GDM1 (cell line): ENCODE measurements at regions not wholly inside any gene's neighbourhood (a gene's known extent, or its start where the extent isn't known, plus 50 kb on each side); places are given as distances from the start of the nearest gene placed in this dataset.
"Not testable (repeated sequence)": the region's sequence is repeated elsewhere in the genome, so short reads cannot be mapped to it uniquely, and the experiment has no call there.

ENCODE experiments used
- DNase-seq: peaks from one replicate; lab custom pipeline; 2025; lab: John Stamatoyannopoulos, UW

DNA sequence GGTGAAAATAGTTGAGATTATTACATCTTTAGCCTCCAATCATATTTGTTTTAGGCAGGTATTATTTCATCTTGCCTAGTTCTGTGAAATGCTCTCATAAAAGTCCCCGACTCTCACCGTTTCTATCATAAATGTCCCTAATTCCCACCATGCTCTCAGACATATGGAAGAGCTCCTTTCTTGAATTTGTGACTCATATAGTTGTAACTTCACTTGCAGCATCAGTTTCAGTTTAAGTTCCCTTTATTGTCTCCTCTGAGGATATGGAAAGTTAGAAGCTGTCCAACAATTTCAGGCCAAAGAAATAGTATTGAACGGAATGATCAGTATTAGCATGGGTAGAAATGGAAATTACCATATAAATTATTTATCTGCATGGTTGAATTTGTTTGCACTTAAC, 187.5 kb upstream of the NR4A3 start:
- no peak for DNase-seq

DNA sequence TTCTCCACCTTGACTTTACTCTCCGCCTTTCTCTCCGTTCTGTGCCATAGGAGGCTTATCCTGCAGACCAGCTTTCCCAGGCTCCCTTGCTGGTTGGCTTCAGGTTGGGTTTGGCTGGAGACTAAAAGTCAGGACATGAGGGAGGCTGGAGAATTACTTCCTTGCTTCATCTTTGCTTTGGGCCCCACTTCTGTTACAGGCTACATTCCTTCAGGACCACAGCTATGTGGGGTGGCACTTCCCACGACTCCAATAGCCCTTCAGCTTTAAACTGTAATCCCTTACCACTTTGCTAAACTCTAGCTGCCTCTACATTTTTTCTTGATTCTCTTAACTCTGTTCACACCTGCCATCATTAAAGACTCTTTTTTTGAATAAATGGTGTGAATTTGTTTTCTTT, 186.7 kb upstream of the NR4A3 start:
- no peak for DNase-seq

DNA sequence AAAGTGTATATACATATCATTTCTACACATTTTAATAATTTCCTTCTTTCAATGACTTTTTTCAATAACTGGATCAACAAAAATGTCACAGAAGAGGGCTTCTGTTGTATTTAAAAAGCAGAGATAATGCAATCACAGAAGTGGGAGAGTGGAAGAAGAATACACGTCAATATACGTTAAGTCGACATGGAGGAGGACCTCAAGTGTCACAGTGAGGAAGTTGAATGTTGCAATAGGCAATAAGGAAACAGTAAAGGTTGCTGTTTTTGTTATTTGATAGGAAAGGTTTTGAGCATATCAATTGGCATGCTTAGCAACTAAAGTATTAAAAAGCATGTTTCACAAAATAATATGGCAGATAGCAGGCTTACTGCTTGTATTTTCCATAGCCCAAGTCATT, 184.0 kb upstream of the NR4A3 start:
- no peak for DNase-seq

DNA sequence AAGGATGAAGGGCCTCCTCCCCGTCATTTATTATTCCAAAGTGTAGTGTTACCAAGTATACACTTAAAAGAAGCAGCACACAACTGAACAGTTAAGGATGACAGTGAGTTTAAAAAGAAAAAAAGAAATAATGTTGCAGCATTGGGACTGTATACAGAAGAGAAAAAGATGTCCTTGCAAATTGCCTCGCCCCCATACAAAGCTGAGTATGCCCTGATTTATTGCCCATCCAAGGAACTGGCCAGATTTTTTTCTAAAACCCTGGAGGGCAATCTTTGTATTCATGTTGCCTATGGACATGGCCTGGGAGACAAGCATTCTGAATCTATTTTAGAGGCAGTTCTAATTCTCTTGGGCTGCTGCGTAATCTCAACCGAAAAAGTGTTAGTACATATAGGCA, 182.7 kb upstream of the NR4A3 start:
- DNase-seq, result no peak

DNA sequence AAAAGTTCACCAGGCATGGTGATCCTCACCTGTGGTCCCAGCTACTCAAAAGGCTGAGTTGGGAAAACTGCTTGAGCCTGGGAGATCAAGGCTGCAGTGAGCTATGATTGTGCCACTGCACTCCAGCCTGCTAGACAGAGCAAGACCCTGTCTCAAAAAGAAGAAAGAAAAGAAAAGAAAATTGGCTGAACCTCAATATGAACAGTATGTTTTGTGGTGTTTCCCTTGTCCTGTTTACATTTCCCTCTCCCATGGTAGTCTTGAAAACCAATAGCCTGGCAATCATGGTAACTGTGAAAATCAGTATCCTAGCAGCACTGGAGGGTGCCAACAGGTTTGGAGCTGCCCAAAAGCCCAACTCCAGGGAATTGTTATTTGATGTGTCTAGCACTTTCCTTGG, 174.1 kb upstream of the NR4A3 start:
- no peak for DNase-seq

DNA sequence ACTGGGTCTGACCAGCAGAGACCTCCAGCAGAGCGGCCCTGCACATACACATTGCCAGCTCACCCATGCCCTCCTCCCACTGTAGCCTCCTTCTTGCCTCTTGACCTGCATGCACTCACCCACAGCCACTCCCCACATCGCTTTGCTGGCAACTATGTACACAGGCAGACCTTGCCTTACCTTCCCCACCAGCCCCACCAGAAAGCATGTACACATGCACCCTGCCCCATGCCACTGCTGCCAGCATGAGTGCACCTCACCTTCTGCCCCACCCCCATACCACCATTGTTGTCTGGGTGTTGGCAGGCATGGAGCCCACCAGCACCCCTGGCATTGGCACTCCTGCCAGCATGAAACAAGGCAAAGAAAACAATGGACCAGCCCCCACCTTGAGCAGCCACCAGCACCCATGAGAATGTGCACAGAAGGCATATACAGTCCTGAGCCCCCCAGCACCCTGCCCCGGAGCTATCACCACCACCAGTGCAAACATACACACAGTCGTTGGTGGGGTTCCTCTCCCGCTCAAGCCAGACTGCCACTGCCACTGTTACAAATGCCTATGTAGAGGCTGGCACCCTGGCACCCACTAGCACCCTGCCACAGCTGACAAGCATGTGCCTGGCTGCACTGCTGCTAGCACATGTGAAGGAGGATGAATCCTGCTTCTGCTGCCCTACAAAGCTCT, 171.4 kb upstream of the NR4A3 start:
- DNase-seq, result no peak

DNA sequence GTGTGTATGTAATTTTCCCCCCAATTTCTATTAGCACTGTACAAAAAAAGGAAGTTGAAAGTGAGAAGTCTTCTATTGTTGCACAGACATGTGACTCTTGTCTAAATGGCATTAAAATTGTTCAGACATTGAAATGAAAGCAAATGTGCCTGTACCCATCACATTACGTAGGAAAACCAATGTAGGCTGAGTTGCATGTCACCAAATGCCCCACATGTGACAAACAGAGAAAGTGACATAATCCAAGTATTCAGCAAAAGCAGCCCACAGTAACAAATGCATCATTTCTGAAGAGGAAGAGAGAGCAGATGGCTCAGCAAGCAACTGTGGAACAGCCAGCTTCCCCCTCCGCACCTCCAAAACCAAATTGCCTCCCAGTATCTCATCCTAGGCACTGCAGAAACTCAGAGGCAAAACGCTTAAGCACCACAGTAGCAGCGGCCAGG, 161.5 kb upstream of the NR4A3 start:
- no peak for DNase-seq

DNA sequence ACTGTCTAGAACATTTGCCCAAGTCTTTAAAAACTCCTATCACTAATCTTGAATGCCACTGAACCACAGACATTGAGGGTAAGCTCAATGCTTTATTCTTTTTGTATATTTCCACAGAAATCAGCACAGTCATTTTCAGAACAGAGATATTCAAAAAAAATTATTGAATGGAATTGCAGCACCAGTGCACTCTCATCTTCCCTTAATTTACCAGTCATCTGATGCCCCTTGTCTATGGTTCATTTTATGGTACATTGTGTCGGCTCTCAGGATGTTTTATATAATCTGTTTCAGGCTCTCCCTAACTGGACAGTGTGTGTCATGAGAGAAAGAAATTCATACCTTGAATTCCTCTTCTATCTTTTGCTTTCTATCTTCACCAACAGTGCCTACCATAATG, 158.4 kb upstream of the NR4A3 start:
- DNase-seq, result no peak

DNA sequence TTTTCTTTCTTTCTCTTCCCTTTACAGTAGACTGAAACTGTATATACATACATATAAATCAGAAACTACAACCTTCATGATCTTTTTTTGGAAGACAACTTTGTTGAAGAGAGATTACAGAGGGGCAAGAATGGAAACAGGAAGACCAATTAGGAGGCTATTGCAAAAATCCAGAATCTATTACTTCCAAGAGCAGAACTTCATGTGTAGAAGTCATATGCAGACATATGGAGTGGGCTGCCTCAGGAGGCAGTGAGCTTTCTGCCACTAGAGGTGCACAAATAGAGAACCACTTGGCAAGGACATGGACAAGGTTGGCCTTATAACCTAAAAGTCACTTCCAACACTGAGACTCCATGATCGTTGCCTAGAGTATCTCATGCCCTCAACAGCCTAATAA, 157.8 kb upstream of the NR4A3 start:
- no peak for DNase-seq

DNA sequence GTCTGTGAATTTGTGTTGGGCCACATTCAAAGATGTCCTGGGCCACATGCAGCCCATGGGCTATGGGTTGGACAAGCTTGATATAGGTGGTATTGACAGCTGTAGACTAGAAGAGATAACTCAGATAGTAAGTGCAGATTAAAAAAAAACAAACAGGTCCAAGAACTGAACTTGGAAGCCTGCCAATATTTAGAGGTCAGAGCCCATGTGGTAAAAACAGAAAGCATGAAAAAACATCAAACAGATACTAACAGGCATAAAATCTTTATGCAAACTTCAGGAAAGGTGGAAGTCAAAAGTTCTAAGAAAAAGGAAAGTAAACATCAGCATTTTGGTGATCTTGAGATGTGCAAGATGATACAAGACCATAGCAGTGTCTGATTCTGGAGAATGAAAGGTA, 155.1 kb upstream of the NR4A3 start:
- DNase-seq, result no peak

DNA sequence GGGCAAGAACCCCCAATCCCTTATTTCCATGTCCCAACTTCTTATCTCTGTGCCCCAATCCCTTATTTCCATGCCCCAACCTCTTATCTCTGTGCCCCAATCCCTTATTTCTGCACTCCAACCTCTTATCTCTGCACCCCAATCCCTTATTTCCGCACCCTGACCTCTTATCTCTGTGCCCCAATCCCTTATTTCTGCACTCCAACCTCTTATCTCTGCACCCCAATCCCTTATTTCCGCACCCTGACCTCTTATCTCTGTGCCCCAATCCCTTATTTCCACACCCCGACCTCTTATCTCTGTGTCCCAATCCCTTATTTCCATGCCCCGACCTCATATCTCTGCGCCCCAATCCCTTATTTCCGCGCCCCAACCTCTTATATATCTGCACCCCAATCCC, 150.8 kb upstream of the NR4A3 start:
- DNase-seq, result not testable (repeated sequence)

DNA sequence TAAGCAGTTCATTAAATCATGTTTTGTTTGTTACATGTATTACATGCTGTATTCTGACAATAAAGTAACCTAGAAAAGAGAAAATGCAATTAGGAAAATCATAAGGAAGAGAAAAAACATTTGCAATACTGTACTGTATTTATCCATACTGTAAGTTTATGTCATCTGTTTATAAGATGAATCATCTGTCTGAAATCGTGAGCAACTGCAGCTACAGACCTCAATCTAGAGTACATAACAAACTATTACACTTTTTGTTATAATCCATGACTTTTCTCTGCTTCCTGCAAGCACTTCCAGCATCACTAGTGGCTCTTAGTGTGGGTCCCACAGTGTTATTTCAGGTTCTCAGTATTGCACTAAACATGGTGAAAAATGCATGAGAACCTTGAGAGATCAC, 144.4 kb upstream of the NR4A3 start:
- DNase-seq, result no peak

DNA sequence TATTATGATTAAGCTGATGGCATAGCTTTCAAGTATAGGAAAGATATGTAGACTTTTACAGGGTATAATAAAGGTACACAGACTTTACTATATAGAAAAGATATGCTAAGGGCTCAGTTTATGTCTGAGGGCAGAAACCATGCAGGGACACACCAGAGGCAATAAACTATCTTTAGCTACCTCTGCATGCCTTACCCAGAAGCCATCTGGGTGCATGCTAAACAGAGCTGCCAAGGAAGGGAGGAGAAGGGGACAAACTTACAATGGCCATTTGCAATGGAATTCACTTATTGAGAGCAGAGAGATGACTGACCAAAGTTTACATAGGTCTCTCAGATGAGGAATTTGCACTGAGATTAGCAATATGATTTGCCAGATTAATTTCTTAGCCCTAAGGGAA, 143.1 kb upstream of the NR4A3 start:
- no peak for DNase-seq

DNA sequence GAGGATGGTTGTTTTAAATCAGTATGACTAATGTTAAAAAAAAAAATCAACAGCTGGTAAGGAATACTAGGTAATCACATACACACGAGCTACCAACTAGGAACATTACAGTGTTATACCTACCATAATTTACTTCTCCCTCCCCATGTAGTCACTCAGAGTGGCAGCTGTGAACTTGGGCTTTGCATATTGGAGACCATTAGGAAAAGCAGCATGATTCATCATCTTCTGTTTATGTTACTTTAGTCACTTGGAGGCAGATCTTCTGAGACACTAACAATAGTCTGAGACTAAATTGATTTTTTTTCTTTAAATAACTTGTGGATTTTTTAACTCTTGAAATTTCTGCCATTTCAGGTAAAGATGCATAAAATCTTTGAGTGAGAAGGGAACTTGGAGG, 141.5 kb upstream of the NR4A3 start:
- DNase-seq, result no peak

DNA sequence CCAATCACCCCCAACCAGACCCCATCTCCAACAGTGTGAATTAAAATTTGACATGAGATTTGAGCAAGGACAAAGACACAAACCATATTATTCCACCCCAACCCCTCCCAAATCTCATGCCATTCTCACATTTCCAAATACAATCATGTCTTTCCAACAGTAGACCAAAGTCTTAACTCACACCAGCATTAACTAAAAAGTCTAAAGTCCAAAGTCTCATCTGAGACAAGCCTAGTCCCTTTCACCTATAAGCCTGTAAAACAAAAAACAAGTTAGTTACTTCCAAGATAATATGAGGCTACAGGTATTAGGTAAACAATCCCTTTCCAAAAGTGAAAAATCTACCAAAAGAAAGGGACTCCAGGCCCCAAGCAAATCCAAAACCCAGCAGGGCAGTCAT, 140.6 kb upstream of the NR4A3 start:
- DNase-seq, result no peak

DNA sequence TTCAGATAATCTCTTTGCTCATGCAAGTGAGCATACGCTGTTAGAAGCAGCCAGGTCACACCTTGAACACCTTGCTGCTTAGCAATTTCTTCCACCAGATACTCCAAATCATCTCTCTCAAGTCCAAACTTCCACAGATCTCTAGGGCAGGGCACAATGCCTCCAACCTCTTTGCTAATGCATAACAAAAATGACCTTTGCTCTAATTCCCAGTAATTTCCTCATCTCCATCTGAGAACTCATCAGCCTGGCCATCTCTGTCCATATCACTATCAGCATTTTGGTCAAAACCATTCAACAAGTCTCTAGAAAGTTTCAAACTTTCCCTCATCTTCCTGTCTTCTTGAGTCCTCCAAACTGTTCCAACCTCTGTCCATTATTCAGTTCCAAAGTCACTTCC, 139.3 kb upstream of the NR4A3 start:
- DNase-seq, result no peak

DNA sequence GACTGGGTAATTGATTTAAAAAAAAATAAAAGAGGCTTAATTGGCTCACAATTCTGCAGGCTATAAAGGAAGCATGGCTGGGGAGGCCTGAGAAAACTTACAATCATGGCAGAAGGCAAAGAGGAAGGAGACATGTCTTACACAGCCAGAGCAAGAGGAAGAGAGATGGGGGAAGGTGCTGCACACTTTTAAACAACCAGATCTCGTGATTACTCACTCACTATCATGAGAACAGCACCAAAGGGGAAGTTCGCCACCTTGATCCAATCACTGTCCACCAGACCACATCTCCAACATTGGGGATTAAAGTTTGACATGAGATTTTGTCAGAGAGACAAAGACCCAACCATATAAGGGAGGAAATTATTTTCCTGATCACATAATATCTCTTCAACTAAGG, 138.8 kb upstream of the NR4A3 start:
- DNase-seq, result no peak

DNA sequence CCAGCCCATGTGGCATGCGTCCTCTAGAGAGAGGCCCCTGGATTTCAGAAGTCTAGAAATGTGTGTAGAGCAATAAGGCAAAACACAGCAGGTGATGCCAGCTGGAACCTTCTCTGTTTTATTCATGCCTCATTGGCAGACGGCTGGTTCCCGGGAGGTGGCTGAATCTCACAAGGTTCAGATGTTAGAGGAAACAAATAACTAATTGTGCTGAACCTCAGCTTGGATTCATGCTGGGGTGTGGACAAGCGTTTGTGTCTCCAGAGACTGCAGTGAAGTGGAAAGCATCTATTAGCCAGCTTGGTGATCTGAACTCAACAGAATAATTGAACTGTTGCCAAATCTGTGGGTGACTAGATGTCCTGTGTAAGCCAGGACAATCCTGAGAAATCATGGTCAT, 131.1 kb upstream of the NR4A3 start:
- no peak for DNase-seq

DNA sequence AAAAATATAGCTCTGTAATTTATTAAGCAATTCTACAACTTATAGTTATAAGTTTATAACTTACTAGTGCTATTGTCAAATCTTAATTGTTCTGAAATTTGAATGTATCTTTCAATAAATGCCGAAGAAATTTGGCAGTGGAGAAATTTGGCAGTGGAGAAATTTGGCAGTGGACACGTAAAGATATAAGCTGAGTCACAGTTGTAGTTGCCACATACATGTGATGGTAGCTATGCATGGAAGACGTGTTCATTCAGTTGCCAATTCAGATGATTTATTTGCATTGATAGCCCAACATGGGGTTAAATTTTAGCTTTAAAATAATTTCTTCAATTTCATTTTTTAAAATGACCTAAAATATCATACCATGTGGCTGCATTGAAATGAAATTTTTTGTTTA, 127.8 kb upstream of the NR4A3 start:
- DNase-seq, result no peak

DNA sequence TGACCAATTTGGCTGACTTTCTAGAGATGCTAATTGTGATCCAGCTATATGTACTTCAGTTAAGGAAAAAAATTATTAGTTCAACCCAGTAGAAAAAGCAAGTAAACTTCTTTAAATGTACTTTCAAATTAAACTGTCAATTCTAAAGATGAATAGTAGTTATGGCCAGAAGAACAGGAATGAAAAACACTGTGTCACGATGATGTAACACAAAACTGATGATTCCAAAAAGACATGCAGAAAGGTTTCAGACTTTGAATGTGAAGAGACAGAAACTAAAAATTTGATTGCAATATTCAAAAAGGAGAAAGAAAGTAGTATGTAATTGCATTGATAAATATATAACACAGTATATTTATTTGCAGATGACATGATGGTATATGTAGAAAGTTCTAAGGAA, 127.3 kb upstream of the NR4A3 start:
- DNase-seq, result no peak

DNA sequence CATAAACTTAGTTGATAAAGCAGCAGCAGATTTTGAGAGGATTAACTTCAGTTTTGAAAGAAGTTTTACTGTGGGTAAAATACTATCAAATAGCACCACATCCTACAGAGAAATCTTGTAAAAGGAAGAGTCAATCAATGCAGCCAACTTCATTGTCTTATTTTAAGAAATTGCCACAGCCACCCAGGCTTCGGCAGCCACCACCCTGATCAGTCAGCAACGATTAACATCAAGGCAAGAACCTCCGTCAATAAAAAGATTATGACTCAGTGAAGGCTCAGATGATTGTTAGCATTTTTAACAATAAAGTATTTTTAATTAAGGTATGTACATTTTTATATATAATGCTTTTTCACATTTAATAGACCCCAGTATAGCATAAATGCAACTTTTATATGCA, 122.3 kb upstream of the NR4A3 start:
- no peak for DNase-seq

DNA sequence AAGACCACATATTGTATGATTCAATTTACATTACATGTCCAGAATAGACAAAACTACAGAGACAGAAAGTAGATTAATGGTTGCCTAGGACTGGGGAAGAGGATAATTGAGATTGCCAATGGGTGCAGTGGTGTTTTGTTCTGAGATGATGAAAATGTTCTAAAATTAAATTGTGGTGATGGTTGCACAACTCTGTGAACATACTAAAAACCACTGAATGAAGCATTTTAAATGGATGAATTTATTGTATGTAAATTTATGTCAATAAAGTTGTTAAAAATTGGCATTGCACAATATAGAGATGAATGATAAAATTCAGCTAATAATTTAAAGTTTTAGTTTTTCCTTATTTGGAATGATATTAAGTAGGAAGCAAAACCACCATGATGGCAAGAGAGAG, 109.5 kb upstream of the NR4A3 start:
- no peak for DNase-seq

DNA sequence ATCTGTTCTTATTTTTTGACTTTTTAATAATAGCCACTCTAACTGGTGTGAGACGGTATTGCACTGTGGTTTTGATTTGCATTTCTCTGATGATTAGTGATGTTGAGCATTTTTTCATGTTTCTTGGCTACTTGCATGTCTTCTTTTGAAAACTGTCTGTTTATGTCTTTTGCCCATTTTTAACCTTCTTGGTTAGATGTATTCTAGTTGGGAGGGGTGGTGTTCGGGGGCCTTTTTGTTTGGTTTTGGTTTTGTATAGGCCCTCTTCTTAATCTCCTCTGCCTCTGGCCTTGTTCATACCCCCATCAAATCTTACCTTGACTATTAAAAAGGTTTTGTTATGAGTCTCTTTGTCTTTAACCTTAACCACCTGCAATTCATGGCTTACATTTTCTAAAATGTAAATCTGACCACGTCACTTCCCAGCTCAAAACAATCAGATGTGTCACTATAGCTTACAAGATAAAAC, 107.8 kb upstream of the NR4A3 start:
- DNase-seq, result no peak

DNA sequence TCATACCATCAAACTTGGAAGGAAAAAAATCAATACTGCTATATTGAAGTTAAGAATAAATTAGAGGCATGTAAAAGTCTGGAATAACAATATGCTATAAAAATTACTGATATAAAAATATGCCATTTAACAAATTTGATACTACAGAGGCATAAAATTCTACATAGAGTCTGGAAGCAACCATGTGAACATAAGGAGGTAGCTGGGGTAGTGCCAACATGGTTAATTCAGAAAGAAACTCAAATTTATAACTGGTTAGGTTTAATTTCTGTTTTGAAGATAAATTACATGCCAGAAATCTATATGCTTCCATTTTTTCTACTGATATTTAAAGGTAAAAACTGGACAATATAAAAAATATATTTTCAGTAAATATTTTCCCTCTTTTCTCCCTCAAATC, 103.1 kb upstream of the NR4A3 start:
- no peak for DNase-seq
